ENCODE measurements at regions not wholly inside any gene's neighbourhood (a gene's known extent, or its start where the extent isn't known, plus 50 kb on each side); places are given as distances from the start of the nearest gene placed in this dataset.

DNA sequence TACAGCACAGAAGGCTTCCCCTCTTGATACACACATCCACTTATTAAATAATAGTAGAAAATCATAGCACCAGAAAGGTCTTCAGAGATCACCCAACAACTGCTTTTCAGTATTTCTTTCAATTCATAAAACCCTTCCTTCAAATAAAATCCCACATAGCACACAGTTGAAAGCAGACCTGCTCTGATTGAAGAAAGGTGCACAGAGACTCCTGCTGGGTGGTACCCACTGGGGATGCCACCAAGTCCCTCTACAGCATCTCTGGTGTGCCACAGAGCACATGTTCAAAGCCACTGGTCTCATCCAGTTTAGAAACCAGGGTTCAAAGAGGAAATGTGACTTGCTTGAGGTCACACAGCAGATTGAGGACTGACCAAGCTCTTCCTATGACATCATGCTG lies 427.5 kb downstream of the BCL11B start:
- H3K4me1 ChIP-seq (ENCODE audit: control insufficient read depth in 1 of 2, low read depth in 2 of 2), result no peaks in the 10 kb centered on the region
- no peak for DNase-seq (ENCODE audit: low spot score)
- H3K27me3 ChIP-seq (replicated peaks; ENCODE audit: insufficient read depth), result no peaks in the 10 kb centered on the region
- no peak overlapping the region for H3K4me3 ChIP-seq
- no peak for ATAC-seq (ENCODE audit: insufficient number of reproducible peaks, low FRiP score, low read depth)
- H3K9me3 ChIP-seq, result no peaks in the 10 kb centered on the region
- TF ChIP-seq, protein P1, sequence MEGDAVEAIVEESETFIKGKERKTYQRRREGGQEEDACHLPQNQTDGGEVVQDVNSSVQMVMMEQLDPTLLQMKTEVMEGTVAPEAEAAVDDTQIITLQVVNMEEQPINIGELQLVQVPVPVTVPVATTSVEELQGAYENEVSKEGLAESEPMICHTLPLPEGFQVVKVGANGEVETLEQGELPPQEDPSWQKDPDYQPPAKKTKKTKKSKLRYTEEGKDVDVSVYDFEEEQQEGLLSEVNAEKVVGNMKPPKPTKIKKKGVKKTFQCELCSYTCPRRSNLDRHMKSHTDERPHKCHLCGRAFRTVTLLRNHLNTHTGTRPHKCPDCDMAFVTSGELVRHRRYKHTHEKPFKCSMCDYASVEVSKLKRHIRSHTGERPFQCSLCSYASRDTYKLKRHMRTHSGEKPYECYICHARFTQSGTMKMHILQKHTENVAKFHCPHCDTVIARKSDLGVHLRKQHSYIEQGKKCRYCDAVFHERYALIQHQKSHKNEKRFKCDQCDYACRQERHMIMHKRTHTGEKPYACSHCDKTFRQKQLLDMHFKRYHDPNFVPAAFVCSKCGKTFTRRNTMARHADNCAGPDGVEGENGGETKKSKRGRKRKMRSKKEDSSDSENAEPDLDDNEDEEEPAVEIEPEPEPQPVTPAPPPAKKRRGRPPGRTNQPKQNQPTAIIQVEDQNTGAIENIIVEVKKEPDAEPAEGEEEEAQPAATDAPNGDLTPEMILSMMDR (IDR thresholded peaks at IDR 0.05), result no peak
- no peak overlapping the region for H3K27ac ChIP-seq
- H3K36me3 ChIP-seq, result no peaks in the 10 kb centered on the region

DNA sequence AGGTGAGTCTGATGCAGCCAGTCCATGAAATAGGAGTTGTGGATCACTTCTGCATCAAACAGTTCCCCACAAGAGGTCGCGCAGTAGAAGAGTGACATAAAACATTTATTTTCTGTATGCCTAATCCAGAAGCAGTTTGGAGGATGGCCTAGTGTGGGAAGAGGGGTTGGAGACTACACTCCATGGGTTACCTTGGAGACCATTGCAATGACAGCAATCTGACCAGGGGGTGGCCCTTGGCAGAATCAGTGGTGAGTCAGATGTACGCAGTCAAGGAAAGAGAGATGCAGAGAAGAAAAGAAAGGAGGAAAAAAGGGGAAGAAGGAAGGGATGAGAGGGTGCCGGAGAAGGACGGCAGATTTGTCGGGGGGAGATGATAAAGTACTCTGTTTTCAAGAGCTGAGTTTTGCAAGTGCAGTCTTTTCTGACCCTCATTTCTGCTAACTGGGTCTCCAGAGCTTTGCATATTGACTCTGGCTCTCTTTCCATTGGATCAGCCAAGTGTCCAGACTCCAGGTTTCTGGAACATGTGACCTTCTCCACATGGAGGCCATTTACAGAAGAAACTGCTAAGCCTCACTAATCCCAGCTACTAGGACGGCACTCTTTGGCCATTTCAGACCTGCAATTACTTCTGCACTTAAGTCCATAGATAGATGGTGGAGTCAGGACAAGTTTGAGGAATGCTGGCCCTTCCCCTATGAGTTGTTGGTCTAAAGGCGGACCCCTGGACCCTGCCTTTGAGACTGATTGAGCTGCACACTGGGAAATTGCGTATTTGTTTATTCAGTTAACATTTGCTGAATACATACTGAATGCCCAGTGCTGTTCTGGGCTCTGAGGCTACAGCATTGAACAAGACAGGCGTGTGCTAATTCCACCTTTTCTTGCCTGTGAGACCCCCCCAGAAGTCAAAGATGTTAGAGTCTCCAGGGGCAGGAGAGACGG lies 424.2 kb downstream of the BCL11B start:
- no peaks in the 10 kb centered on the region for H3K9me3 ChIP-seq
- no peak overlapping the region for H3K4me3 ChIP-seq
- TF ChIP-seq, protein P1 (IDR thresholded peaks at IDR 0.05), result no peak
- no peaks in the 10 kb centered on the region for H3K27me3 ChIP-seq (replicated peaks; ENCODE audit: insufficient read depth)
- H3K27ac ChIP-seq, result no peak overlapping the region
- ATAC-seq (ENCODE audit: insufficient number of reproducible peaks, low FRiP score, low read depth), result no peak
- DNase-seq (ENCODE audit: low spot score), result no peak
- H3K36me3 ChIP-seq, result no peaks in the 10 kb centered on the region
- no peaks in the 10 kb centered on the region for H3K4me1 ChIP-seq (ENCODE audit: control insufficient read depth in 1 of 2, low read depth in 2 of 2)

DNA sequence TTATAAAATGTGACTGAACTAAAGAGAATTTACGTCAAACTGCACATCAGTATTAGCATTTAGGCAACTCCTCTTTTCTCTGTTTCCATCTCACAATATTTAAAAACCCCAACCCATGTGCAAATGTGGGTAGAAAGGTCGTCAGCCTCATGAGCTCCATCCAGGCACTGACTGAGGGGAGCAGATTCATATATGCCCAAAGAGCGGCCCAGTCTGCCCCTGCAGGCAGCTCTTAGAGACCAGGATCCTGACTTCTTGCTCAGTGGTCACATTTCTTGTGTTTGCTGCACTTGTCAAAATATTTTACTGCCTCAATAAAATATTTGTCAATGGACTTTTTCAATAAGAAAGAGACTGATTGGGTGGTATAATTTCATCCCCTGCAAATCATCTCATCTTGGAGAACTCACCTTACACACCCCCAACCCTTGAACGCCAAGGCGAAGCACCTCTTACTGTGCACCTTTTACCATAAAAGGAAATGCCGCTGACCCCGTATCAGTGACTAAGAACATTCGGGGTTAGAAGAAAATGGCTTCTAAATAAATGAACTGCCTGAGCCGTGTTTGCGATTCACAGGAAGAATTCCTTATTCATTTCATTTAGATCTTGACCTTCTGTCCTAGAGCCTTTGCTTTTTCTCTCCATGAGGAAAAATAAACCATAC lies 418.8 kb downstream of the BCL11B start:
- Histone ChIP-seq H3K9me3 (no peaks in the 10 kb centered on the region), H3K4me1 (ENCODE audit: control insufficient read depth in 1 of 2, low read depth in 2 of 2) (no peaks in the 10 kb centered on the region), H3K36me3 (no peaks in the 10 kb centered on the region), H3K27ac (no peak overlapping the region), H3K4me3 (no peak overlapping the region), H3K27me3 (replicated peaks; ENCODE audit: insufficient read depth) (no peaks in the 10 kb centered on the region)
- TF ChIP-seq, protein P1 (IDR thresholded peaks at IDR 0.05), result no peak
- ATAC-seq (ENCODE audit: insufficient number of reproducible peaks, low FRiP score, low read depth) (no peak), DNase-seq (ENCODE audit: low spot score) (no peak)

DNA sequence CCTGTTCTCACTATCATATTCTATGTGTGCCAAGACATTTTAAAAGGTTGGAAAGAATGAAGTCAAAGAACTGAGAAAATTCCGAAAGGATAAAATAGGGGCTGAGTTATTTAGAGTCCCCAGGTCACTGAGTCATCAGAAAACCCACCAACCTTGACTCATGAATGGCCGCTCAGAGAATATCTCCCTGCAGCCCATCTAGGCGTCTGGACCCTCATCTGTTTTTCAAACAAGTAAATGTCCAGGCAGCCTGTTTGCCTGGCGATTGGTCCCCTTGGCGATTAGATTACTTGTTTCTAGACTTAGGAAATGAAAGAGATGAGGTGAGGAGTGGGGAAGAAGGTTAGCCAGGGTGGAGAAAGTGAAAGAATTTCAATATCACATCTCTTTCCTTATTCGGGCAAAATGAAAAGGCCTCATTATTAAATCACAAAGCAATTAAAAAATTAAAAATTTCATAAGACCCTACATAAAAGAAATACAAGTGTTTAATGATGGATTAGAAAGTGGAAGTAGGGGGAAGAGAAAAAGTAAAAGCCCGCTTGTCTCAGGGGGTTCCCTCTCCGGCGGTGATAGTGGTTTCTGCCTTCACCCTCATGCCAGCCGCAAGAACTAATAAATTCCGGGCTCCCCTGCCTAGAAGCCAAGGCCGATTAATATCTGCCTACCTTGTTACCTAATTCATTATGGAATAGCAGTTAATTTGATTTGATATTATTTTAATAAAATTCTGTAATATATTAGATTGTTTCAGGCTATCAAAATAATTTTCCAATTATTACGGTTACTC lies 415.9 kb downstream of the BCL11B start:
- DNase-seq (ENCODE audit: low spot score), result no peak

More for the DNA sequence above, 415.9 kb downstream of the BCL11B start:
- Histone ChIP-seq H3K36me3 (no peaks in the 10 kb centered on the region), H3K27ac (no peak overlapping the region), H3K4me3 (no peak overlapping the region), H3K4me1 (ENCODE audit: control insufficient read depth in 1 of 2, low read depth in 2 of 2) (no peaks in the 10 kb centered on the region), H3K9me3 (no peaks in the 10 kb centered on the region), H3K27me3 (replicated peaks; ENCODE audit: insufficient read depth) (no peaks in the 10 kb centered on the region)
- no peak for ATAC-seq (ENCODE audit: insufficient number of reproducible peaks, low FRiP score, low read depth)
- TF ChIP-seq, protein P1 (IDR thresholded peaks at IDR 0.05), result no peak
